ENCODE measurements at regions not wholly inside any gene's neighbourhood (a gene's known extent, or its start where the extent isn't known, plus 50 kb on each side); places are given as distances from the start of the nearest gene placed in this dataset.

GRCh38 chr6:21905531-21905930 is 312.0 kb downstream of the SOX4 start:
- TF ChIP-seq, protein P1, sequence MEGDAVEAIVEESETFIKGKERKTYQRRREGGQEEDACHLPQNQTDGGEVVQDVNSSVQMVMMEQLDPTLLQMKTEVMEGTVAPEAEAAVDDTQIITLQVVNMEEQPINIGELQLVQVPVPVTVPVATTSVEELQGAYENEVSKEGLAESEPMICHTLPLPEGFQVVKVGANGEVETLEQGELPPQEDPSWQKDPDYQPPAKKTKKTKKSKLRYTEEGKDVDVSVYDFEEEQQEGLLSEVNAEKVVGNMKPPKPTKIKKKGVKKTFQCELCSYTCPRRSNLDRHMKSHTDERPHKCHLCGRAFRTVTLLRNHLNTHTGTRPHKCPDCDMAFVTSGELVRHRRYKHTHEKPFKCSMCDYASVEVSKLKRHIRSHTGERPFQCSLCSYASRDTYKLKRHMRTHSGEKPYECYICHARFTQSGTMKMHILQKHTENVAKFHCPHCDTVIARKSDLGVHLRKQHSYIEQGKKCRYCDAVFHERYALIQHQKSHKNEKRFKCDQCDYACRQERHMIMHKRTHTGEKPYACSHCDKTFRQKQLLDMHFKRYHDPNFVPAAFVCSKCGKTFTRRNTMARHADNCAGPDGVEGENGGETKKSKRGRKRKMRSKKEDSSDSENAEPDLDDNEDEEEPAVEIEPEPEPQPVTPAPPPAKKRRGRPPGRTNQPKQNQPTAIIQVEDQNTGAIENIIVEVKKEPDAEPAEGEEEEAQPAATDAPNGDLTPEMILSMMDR (IDR thresholded peaks at IDR 0.05; ENCODE audit: low read depth, low read length, missing input control): no peak
- no peak for TF ChIP-seq GABPA (IDR thresholded peaks at IDR 0.05 in 1 of 2, conservative IDR thresholded peaks at IDR 0.05 in 1 of 2)
